HTR-8/SVneo (cell line): ENCODE measurements at regions not wholly inside any gene's neighbourhood (a gene's known extent, or its start where the extent isn't known, plus 50 kb on each side); places are given as distances from the start of the nearest gene placed in this dataset.

Experiments used
- DNase-seq: peaks from one replicate; pipeline ENCODE4 v3.0.0; 2011; ENCODE audit warnings: low spot score, mixed read lengths; ENCODE audit not compliant: insufficient read length
- FAIRE-seq: peaks from 2 replicates; lab custom pipeline; 2011; peaks lifted over from hg19 to GRCh38; lab: Jason Lieb, UNC

GRCh38 chr1:4586611-4587160 lies 67.7 kb upstream of the AJAP1 start:
- DNase-seq = no peak
- no peak for FAIRE-seq

- FAIRE-seq (no peak), DNase-seq (no peak)
Measured at GRCh38 chr1:4587721-4588120, 66.7 kb upstream of the AJAP1 start.

DNA sequence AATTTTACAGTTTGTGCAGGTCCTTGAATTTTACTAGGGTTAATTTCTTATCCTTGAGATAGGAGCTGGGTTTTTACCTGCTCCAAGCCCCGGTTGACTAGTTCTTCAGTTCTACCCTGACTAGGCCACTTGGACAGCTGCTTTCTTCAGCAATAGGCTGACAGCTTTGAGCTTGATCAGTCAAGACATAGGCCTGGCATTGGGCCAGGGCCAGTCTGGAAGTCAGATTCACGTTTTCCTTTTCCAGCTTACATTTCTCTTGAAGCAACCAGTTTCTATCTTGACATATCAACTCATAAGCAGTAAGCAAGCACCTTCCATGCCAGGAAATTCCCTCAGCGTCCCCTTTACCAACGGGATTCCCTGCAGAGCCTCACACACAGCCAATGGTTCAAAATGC lies 63.7 kb upstream of the AJAP1 start:
- DNase-seq (no peak), FAIRE-seq (no peak)

DNA sequence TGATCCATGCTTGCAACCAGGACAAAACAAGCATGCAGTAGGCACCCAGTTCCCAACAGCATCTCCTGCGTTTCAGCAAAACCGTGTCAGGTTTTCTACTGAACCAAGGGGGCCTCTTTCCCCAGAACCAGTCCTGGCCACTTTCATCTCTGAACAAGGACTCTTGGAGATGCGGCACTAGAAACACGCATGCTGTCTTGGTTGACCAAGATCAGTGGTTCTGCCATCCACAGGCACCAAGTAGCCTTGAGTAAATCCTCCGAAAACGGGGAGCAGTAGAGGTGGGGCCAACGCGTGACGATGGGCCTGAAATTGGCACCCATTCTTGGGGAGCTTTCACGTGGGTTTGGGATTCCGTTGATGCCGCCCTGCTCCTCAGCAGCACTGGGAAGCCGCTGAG lies 62.5 kb upstream of the AJAP1 start:
- DNase-seq = no peak
- FAIRE-seq = no peak

- no peak for FAIRE-seq
- no peak for DNase-seq
Measured at GRCh38 chr1:4593106-4593505, 61.3 kb upstream of the AJAP1 start.

DNA sequence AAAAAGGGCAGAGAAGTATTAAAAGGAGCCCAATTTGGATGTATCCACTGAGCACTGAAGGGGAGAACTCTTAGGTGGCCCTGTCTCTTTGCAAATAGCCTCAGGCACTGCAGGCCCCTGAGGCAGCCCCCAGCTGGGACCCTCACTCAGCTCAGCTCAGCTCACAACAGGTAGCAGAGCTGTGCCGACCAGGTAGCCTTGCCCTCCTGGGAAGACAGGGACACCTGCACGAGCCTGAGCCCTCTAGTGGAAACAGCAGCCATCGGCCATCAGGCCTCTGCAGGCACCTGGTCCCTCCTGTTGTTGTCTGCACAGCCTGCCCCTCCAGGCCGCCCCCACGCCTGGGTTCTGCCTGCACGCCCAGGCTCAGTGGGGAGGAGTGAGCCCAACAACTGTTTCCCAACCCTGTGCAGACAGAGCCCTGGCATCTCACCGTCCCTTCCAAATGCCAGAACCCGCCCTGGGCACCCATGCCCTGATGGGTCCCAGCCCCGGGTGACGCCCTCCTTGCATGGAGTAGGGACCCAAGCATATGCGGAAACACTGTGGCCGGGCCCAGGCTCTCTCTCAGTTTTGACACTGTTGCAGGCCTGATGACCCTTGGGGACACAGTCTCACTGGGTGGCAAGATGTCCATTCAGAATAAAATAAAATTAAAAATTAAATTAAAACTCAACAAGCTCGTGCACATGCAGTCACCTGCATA lies 60.0 kb upstream of the AJAP1 start:
- DNase-seq = no peak

GRCh38 chr1:4595341-4596225 lies 58.8 kb upstream of the AJAP1 start:
- DNase-seq (no peak), FAIRE-seq (no peak)

More for the DNA sequence above, 60.0 kb upstream of the AJAP1 start:
- FAIRE-seq = no peak

- FAIRE-seq = no peak
- no peak for DNase-seq
Measured at GRCh38 chr1:4596486-4596885, 57.9 kb upstream of the AJAP1 start.

GRCh38 chr1:4597020-4597419 lies 57.4 kb upstream of the AJAP1 start:
- FAIRE-seq (no peak), DNase-seq (no peak)

- no peak for FAIRE-seq
Measured at GRCh38 chr1:4598561-4598960, 55.8 kb upstream of the AJAP1 start.

GRCh38 chr1:4599521-4599920 lies 54.9 kb upstream of the AJAP1 start:
- no peak for FAIRE-seq
- no peak for DNase-seq

More at GRCh38 chr1:4598561-4598960, 55.8 kb upstream of the AJAP1 start:
- no peak for DNase-seq

DNA sequence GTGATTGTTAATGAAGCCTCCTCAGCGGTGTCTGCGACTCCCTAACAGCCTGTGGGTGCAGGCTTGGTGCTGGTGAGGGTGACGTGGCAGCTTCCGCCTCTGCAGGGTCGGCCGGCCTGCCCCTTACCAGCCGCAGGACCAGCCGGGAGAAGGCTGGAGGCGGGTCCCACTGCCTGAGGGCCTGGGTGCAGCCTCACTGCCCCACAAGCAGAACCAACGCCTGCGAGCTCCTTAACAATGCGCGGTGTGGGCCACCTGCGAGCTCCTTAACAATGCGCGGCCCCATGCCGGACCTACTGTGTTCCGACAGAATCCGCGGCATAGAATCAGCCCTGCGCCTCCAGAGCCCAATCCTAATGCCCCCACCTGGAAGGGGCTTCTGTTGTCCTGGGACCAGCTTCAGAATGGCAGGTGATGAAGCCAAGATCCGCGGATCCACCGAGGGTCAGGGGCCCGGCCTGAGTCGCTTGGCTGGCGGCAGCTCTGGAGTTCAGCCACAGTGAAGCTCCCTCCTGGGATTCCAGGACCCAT lies 54.4 kb upstream of the AJAP1 start:
- FAIRE-seq (no peak), DNase-seq (no peak)

GRCh38 chr1:4600615-4601460 lies 53.6 kb upstream of the AJAP1 start:
- FAIRE-seq (no peak), DNase-seq (no peak)

DNA sequence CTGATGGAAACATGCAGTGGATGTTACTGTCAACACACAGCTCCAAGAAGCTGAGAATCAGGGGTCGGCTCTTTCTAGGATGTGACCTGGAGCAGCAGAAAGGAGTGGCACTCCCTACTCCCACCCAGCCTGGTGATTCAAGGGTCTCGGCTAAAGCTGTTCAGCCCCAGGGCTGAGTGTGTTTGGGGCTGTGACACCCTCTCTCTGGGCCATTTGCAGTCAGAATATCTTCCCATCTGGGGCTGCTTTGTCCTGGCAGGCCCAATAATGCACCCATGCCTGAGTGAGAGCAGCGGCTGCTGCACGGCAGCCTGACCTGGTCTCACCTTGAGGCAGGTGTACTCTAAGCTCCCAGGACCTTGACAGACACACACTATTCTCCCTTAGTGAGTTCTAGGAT lies 52.5 kb upstream of the AJAP1 start:
- FAIRE-seq = no peak
- DNase-seq = no peak

DNA sequence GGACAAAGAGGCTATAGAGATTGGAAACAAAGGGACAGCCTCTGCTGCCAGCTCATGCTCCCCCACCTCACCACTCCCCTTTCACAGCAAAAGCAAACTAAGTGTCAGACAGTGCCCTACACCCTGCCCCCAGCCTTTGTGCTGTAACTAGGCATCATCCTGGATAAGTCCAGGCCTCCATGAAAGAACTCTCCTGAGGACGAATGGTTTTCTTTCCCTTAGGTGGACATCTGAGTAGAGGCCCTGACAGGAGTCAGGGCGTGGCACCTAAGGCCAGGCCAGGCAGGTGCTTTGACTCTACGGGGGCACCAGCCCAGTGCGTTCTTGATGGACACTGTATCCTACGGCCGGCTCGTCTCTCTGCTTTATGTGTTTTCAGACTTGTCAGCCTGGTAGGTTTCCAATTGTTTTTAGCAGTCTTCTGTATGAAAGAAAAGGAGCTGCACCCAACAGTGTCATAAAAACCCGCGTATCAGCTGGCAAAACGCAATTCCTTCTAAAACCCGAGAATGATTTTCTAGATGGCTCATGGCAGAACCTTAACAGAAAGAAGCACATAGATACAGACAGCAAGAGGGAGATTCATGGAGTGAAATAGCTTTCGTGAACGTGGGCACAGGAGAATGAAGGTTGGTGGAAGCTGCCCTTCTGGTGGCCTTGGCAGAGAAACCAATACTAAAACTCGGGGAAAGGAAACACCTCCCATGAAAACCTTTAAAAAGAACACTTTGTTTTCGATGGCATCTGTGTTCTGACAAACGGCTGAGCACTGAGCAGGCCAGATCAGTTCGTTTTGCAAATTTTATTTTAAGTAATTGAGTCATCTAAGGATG lies 51.7 kb upstream of the AJAP1 start:
- DNase-seq (no peak), FAIRE-seq (no peak)

- DNase-seq = peak; percentile 27
- FAIRE-seq = no peak
Measured at GRCh38 chr1:4603295-4604110, 50.9 kb upstream of the AJAP1 start.
